ENCODE measurements at regions not wholly inside any gene's neighbourhood (a gene's known extent, or its start where the extent isn't known, plus 50 kb on each side); places are given as distances from the start of the nearest gene placed in this dataset.

DNA sequence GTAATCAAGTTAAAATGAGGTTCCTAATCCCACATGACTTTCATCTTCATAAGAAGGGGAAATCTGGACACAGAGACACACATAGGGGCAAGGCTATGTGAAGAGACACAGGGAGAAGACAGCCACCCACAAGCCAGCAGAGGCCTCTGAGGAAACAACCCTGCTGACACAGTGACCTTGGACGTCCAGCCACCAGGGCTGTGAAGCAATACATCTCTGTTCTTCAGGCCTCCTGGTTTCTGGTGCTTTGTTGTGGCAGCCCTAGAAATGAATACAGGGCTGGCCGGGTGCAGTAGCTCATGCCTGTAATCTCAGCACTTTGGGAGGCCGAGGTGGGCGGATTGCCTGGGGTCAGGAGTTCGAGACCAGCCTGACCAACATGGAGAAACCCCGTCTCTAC, 183.9 kb downstream of the CXCL12 start:
- no peak for TF ChIP-seq TAF1 (IDR thresholded peaks at IDR 0.05; ENCODE audit: borderline replicate concordance, insufficient read depth, low read length)
- TF ChIP-seq POLR2AphosphoS5 (IDR thresholded peaks at IDR 0.05; ENCODE audit: low read depth, low read length), result no peak
